ENCODE measurements at regions not wholly inside any gene's neighbourhood (a gene's known extent, or its start where the extent isn't known, plus 50 kb on each side); places are given as distances from the start of the nearest gene placed in this dataset.

DNA sequence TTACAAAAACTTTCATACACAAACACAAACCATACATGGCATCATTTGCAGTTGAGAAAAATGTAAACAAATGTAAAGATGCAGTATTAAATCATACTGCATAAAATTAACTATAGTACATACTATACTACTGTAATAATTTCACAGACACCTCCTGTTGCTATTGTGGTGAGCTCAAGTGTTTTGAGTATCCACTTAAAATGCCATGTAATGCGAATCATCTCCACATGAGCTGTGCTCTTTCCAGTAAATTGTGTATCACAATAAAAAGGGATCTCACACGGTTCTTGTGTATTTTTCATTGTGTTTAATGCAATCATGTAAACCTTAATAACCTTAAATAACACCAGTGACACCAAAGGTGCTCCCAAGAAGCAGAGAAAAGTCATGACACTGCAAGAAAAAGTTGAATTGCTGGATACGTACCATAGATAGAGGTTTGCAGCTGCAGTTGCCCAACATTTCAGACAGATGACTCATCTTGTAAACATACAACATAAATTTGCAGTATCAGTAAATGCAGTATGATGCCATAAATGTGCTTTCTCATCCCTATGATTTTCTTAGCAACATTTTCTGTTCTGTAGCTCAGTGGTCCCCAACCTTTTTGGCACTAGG is 166.6 kb downstream of the RAP2A start:
- Mint-ChIP-seq H3K4me1 (ENCODE audit: low read depth) (no peaks in the 10 kb centered on the region), H3K36me3 (ENCODE audit: low read depth) (no peaks in the 10 kb centered on the region), H3K27me3 (ENCODE audit: low read depth) (peaks cover 8% of the 10 kb centered on the region), H3K9me3 (no peaks in the 10 kb centered on the region), H3K27ac (no peak overlapping the region), H3K4me3 (no peak overlapping the region)
- no peak for DNase-seq
- CTCF ChIA-PET = no interaction called here
- intact Hi-C loops (cut with micrococcal nuclease) = no loop called here

DNA sequence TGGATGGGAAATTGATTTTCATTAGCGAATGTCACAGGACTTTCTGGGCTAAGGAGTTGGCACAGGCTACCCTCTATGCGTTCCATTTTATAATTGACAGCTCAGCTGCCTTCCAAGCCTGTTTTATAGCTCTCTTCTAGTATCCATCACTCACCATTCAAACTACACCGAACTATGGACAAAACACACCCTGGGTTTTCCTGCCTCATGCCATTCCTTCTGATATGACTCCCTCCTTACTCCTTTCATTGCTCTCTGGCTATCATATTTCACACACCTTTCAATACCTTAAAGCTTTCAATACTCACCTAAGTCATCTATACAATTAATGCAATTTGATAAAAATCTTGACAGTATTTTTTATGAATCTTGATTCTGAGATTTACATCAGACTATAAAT is 181.3 kb downstream of the RAP2A start:
- peaks cover 17% of the 10 kb centered on the region for H3K27me3 Mint-ChIP-seq (ENCODE audit: low read depth)
- intact Hi-C loops (cut with micrococcal nuclease) = no loop called here
- no peak for DNase-seq
- H3K4me1 Mint-ChIP-seq (ENCODE audit: low read depth) = no peaks in the 10 kb centered on the region
- CTCF ChIA-PET = no interaction called here
- no peaks in the 10 kb centered on the region for H3K36me3 Mint-ChIP-seq (ENCODE audit: low read depth)
- no peaks in the 10 kb centered on the region for H3K9me3 Mint-ChIP-seq
- H3K27ac Mint-ChIP-seq = no peak overlapping the region
- H3K4me3 Mint-ChIP-seq = no peak overlapping the region

DNA sequence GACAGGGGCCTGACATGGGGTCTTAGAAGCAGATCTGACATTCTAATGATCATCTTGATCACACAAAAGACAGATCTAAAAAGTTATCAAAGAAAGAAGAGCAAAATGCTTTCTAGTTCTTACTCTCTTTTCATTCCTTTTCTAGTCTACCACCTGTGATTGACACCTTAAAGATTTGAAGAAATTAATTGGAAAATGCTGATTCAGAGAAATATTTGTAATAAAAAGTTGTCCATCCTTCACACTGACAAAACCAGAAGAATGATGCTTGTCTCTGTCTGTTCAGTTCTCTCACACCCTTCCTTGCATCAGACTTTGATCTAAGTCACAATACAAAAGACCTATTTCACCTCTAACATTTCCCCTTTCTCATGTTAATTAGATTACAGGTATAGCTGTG is 182.4 kb downstream of the RAP2A start:
- no peaks in the 10 kb centered on the region for H3K9me3 Mint-ChIP-seq
- H3K4me1 Mint-ChIP-seq (ENCODE audit: low read depth) = no peaks in the 10 kb centered on the region
- no peak overlapping the region for H3K27ac Mint-ChIP-seq
- intact Hi-C loops (cut with micrococcal nuclease) = no loop called here
- CTCF ChIA-PET = no interaction called here
- no peaks in the 10 kb centered on the region for H3K36me3 Mint-ChIP-seq (ENCODE audit: low read depth)
- no peak for DNase-seq
- no peak overlapping the region for H3K4me3 Mint-ChIP-seq
- H3K27me3 Mint-ChIP-seq (ENCODE audit: low read depth) = peaks cover 17% of the 10 kb centered on the region

DNA sequence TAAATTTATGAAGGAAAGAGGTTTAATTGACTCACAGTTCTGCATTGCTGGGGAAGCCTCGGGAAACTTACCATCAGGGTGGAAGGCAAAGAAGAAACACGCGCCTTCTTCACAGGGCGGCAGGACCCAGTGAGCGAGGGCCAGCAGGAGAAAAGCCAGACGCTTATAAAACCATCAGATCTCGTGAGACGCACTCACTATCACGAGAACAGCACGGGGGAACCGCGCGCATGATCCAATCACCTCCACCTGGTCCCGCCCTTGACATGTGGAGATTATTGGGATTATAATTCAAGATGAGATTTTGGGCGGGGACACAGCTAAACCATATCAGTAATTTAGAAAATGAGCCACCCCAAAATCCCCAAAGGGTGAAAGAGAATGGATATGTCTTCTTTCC is 187.1 kb downstream of the RAP2A start:
- intact Hi-C loops (cut with micrococcal nuclease) = no loop called here

DNA sequence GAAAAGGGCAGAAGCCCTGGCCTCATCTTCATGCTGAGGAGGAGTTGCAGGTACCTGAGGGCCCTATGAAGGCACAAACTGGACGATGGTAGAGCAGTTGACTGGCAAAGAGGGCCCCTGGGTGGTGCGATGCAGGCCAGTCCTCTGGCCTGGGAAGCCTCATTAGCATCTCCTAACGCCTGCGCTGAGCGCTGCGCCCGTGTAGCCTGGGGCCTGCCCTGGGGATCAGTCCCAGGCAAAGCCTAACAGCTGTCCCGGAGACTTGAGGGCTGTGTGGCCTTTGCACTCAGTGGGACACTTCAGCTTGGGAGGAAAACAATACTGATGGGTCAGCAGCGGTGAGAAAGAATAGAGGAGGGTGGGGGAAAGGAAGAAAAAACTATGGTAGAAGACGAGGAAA is 187.7 kb downstream of the RAP2A start:
- CTCF ChIA-PET = no interaction called here
- Mint-ChIP-seq H3K27ac (no peak overlapping the region), H3K36me3 (ENCODE audit: low read depth) (no peaks in the 10 kb centered on the region), H3K4me1 (ENCODE audit: low read depth) (no peaks in the 10 kb centered on the region), H3K27me3 (ENCODE audit: low read depth) (peaks cover 18% of the 10 kb centered on the region), H3K9me3 (no peaks in the 10 kb centered on the region), H3K4me3 (no peak overlapping the region)
- no peak for DNase-seq
- intact Hi-C loops (cut with micrococcal nuclease) = no loop called here

More for the DNA sequence above, 187.1 kb downstream of the RAP2A start:
- CTCF ChIA-PET = no interaction called here
- Mint-ChIP-seq H3K27ac (no peak overlapping the region), H3K4me1 (ENCODE audit: low read depth) (no peaks in the 10 kb centered on the region), H3K9me3 (no peaks in the 10 kb centered on the region), H3K27me3 (ENCODE audit: low read depth) (peaks cover 17% of the 10 kb centered on the region), H3K4me3 (no peak overlapping the region), H3K36me3 (ENCODE audit: low read depth) (no peaks in the 10 kb centered on the region)
- DNase-seq = no peak

DNA sequence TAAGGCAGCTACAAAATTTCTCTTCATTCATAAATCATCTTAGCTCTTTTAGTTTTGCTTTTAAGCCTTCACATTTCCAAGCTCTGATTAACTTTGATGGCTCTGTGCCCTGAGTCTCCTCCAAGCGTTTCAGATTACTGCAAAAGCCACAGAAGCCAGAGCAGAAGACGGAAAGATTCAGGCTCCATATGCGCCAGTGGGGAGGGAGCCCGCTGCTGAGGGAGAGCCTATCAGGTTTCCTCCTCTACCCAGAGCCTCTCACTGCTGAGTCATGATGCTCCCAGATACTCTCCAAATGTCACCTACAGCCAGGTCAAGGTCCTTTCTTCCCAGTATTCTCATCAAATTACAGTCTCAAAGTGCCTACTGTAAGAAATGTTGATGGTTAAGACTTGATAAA is 193.6 kb downstream of the RAP2A start:
- intact Hi-C loops (cut with micrococcal nuclease) = no loop called here
- Mint-ChIP-seq H3K27me3 (ENCODE audit: low read depth) (peaks cover 5% of the 10 kb centered on the region), H3K27ac (no peak overlapping the region), H3K9me3 (peaks cover 3% of the 10 kb centered on the region), H3K36me3 (ENCODE audit: low read depth) (no peaks in the 10 kb centered on the region), H3K4me1 (ENCODE audit: low read depth) (no peaks in the 10 kb centered on the region), H3K4me3 (no peak overlapping the region)
- CTCF ChIA-PET = no interaction called here
- no peak for DNase-seq

DNA sequence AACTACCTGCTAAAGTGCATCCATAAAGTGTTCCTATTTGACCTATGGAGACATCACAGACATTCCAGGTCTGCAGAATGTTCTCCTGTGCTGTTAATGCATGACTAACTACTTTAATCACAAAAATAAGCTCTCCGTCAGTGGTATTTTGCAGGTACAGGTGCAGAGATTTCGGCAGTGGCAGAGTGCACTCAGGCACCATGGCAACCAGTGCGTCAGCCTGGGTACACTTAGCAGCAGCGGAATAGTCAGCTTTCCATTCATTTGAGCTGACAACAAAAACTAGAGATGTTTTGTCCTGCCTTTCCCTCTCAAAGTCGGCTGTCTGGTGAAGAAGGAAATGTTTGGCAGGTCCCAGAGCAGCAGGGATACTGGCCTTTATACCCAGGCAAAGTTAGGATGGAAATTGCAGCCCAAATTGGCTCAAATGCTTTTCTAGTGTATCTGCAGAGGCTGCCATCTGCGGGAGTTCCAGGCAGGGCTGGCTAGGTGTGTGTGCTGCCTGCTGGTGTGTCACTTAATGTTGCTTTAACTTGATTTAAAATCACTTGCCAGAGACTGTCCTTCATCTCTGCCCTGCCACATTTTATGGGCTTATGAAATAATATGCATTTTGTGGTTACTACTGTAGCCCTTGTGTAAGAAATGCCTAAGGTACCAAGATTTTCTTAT is 195.8 kb downstream of the RAP2A start:
- CTCF ChIA-PET = no interaction called here
- Mint-ChIP-seq H3K4me3 (no peak overlapping the region), H3K36me3 (ENCODE audit: low read depth) (no peaks in the 10 kb centered on the region), H3K27ac (no peak overlapping the region), H3K4me1 (ENCODE audit: low read depth) (no peaks in the 10 kb centered on the region), H3K9me3 (peaks cover 5% of the 10 kb centered on the region), H3K27me3 (ENCODE audit: low read depth) (peaks cover 8% of the 10 kb centered on the region)
- no peak for DNase-seq
- intact Hi-C loops (cut with micrococcal nuclease) = no loop called here

DNA sequence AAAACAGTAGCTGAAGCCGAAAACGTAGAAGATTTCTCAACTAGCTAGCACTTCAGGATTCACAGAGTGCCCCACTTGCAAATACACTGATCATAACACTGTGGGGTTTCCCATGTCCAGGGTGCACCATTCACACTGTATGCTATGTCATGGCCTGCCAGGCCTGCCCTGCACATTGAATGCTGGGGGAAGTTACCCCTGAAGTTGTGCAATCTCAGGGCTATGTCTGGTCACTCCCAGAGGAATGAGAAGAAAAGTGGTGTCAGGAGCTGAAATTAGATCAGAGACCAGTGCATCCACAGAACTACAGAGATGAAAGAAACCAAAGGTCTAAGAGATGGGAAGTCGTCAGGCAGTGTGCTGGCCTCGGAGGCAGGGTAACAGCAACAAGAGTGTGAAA is 196.8 kb downstream of the RAP2A start:
- Mint-ChIP-seq H3K27me3 (ENCODE audit: low read depth) (peaks cover 8% of the 10 kb centered on the region), H3K9me3 (peaks cover 5% of the 10 kb centered on the region), H3K4me1 (ENCODE audit: low read depth) (no peaks in the 10 kb centered on the region), H3K4me3 (no peak overlapping the region), H3K27ac (no peak overlapping the region), H3K36me3 (ENCODE audit: low read depth) (no peaks in the 10 kb centered on the region)
- CTCF ChIA-PET = no interaction called here
- intact Hi-C loops (cut with micrococcal nuclease) = no loop called here
- no peak for DNase-seq

DNA sequence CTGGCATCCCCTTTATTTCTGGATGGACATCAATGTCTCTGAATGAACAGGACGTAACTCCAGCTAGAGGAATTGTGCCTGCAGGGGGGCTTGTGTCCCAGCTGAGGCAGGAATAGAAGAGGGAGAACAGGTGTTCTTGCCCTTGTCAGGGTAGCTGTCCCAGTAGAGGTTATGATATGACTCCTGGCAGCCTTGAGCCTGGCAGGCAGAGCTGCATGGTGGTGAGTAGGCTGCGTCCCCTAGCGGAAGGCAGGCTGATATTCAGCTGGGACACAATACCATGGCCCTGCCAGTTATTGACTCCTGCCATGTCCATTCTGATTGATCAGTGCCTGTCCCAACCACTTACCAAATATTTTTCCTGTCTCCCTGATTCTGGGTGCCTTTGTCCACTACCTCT is 197.2 kb downstream of the RAP2A start:
- peaks cover 8% of the 10 kb centered on the region for H3K27me3 Mint-ChIP-seq (ENCODE audit: low read depth)

DNA sequence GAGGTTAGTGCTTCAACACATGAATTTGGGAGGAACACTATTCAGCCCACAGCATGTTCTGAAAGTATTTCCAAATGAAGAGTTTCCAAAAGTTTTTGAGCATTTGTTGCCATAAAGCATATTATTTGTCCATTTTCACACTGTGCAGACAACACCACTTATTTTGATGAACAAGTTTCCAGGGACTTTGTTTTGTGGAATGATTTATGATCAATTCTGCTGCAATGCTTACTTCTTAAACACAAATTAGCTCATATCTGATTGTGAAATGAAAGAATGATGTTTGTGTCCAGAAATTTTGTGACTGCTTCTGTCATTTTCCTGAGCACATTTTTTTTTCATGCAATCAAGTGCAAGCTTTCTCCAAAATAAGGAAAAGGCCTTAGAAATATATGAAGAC is 205.3 kb downstream of the RAP2A start:
- Mint-ChIP-seq H3K4me3 (no peak overlapping the region), H3K27me3 (ENCODE audit: low read depth) (no peaks in the 10 kb centered on the region), H3K27ac (no peak overlapping the region), H3K4me1 (ENCODE audit: low read depth) (no peaks in the 10 kb centered on the region), H3K9me3 (no peaks in the 10 kb centered on the region), H3K36me3 (ENCODE audit: low read depth) (no peaks in the 10 kb centered on the region)
- intact Hi-C loops (cut with micrococcal nuclease) = no loop called here
- no peak for DNase-seq
- CTCF ChIA-PET = interaction anchor here (0.6 kb wide), 1 partner anchor 27 kb away, joined by 3 read pairs; no protein-coding TSS in a partner anchor

More for the DNA sequence above, 197.2 kb downstream of the RAP2A start:
- intact Hi-C loops (cut with micrococcal nuclease) = no loop called here
- Mint-ChIP-seq H3K36me3 (ENCODE audit: low read depth) (no peaks in the 10 kb centered on the region), H3K9me3 (peaks cover 5% of the 10 kb centered on the region), H3K27ac (no peak overlapping the region), H3K4me3 (no peak overlapping the region), H3K4me1 (ENCODE audit: low read depth) (no peaks in the 10 kb centered on the region)
- no peak for DNase-seq
- CTCF ChIA-PET = no interaction called here

DNA sequence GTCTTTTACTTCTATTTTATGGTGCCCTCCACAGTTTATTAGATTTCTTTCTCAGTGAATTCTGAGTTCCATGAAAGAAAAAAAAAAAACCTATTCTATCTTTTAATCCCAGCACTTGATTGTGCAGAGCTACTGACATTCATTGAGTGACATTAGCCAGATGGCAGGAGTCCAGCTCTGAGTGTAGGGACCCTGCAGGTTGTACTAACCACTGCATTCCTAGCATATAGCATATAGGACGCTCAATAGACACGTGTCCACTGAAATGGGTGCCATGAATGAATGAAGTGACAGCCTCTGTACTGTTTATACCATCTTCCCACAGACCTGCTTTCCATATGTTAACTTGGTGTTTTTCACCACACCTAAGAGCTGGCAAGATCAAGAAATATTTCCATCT is 206.3 kb downstream of the RAP2A start:
- intact Hi-C loops (cut with micrococcal nuclease) = no loop called here
- Mint-ChIP-seq H3K27me3 (ENCODE audit: low read depth) (no peaks in the 10 kb centered on the region), H3K27ac (no peak overlapping the region), H3K9me3 (no peaks in the 10 kb centered on the region), H3K4me3 (no peak overlapping the region), H3K4me1 (ENCODE audit: low read depth) (no peaks in the 10 kb centered on the region), H3K36me3 (ENCODE audit: low read depth) (no peaks in the 10 kb centered on the region)
- CTCF ChIA-PET = no interaction called here
- DNase-seq = no peak

DNA sequence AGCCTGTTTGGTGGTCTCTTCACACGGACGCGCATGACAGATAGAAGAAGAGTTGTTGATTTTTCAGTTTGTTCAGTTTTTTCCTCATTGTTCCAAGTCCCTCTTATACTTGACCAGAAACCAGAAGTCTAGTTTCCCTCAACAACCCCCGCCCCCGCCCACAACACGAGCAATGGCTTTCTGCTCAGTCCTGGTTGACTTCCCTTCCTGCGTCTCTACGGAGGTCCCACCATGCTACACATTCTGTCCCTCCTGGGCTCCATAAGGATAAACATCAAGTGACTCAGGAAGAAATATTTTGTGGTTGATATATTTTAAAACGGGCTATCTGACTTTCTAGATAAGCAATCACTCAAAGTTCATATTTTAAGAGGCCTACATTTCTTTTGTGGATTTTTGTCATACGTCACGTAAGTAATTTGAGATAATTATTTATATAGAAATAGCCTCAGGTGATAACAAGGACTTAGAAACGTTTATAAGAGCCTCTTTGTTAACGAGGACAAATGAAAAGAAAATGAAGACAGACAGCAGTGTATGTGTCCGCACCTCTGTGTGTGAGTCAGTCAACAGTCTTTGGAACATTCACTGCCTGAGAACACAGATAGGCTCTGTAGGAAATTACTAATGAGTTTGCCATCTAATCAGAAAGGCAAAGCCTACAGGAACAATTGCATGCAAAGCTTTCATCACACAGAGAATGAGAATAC is 214.4 kb downstream of the RAP2A start:
- intact Hi-C loops (cut with micrococcal nuclease) = no loop called here
- Mint-ChIP-seq H3K36me3 (ENCODE audit: low read depth) (no peaks in the 10 kb centered on the region), H3K9me3 (no peaks in the 10 kb centered on the region), H3K4me1 (ENCODE audit: low read depth) (no peaks in the 10 kb centered on the region), H3K27me3 (ENCODE audit: low read depth) (peaks cover 3% of the 10 kb centered on the region), H3K4me3 (no peak overlapping the region), H3K27ac (no peak overlapping the region)
- no peak for DNase-seq
- CTCF ChIA-PET = no interaction called here

DNA sequence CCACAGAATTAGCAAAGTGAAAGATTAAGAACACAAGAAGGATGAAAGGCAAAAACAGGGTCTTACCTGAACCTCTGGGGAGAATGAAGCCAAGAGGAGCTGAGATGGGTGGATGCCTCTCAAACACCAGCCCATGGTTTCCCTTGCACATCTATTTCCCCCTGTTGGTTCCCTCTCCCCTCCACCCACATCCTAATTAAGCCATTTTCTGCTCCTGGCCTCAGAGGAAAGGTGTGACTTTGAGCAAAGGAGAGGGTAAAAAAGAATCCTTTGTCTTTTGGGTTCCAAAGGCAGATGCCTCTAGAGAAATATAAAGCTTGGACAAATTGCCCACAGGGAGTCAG is 214.9 kb downstream of the RAP2A start:
- H3K27me3 Mint-ChIP-seq (ENCODE audit: low read depth) = peaks cover 3% of the 10 kb centered on the region
- intact Hi-C loops (cut with micrococcal nuclease) = no loop called here
- no peaks in the 10 kb centered on the region for H3K36me3 Mint-ChIP-seq (ENCODE audit: low read depth)
- H3K4me1 Mint-ChIP-seq (ENCODE audit: low read depth) = no peaks in the 10 kb centered on the region
- DNase-seq = no peak
- H3K9me3 Mint-ChIP-seq = no peaks in the 10 kb centered on the region
- no peak overlapping the region for H3K27ac Mint-ChIP-seq
- CTCF ChIA-PET = no interaction called here
- H3K4me3 Mint-ChIP-seq = no peak overlapping the region
